SU-DHL-6 (cell line): ENCODE measurements at regions not wholly inside any gene's neighbourhood (a gene's known extent, or its start where the extent isn't known, plus 50 kb on each side); places are given as distances from the start of the nearest gene placed in this dataset.

ENCODE experiments used
- H2AFZ ChIP-seq: fragments of 200-600 bp; sonication (generic); 2 replicates; pipeline ENCODE4 v1.6.1; 2014; ENCODE audit warnings: low read depth, mild to moderate bottlenecking, moderate library complexity, mixed read lengths, antibody characterized with exemption, low read length; ENCODE audit not compliant: severe bottlenecking
- H3F3A ChIP-seq: fragments of 200-600 bp; shearing (Covaris generic); 2 replicates; pipeline ENCODE4 v1.6.0; 2016; ENCODE audit warnings: antibody characterized with exemption, mild to moderate bottlenecking; ENCODE audit not compliant: insufficient read depth
- H3K27ac ChIP-seq: fragments of 200-600 bp; sonication (generic); 2 replicates; pipeline ENCODE4 v1.5.1; 2016; ENCODE audit warnings: low read depth, mild to moderate bottlenecking, low read length, moderate library complexity, mixed read lengths
- H3K27me3 ChIP-seq: fragments of 200-600 bp; sonication (generic), shearing (Covaris generic); 2 replicates; pipeline ENCODE4 v1.6.0; 2014; ENCODE audit warnings: mild to moderate bottlenecking, low read length
- H3K36me3 ChIP-seq: fragments of 200-600 bp; sonication (generic); 2 replicates; pipeline ENCODE4 v1.6.1; 2014; ENCODE audit warnings: mild to moderate bottlenecking, low read length, mixed read lengths
- H3K4me2 ChIP-seq: fragments of 300-600, 200-600 bp; shearing (Covaris generic), sonication (generic); 2 replicates; pipeline ENCODE4 v1.6.0; 2014; ENCODE audit warnings: low read length, low read depth, mild to moderate bottlenecking; ENCODE audit not compliant: poor library complexity, severe bottlenecking
- H3K4me3 ChIP-seq: fragments of 200-600 bp; sonication (generic); 2 replicates; pipeline ENCODE4 v1.5.1; 2014; ENCODE audit warnings: antibody characterized with exemption, low read length, mild to moderate bottlenecking, mixed read lengths; ENCODE audit not compliant: insufficient read depth, poor library complexity, severe bottlenecking
- H3K79me2 ChIP-seq: fragments of 200-600 bp; sonication (generic); 2 replicates; pipeline ENCODE4 v1.6.1; 2014; ENCODE audit warnings: mild to moderate bottlenecking, low read length, moderate library complexity; ENCODE audit not compliant: insufficient read depth
- H3K9ac ChIP-seq: fragments of 200-600 bp; sonication (generic); 2 replicates; pipeline ENCODE4 v1.7.0; 2014; ENCODE audit warnings: mild to moderate bottlenecking, low read length
- H3K9me2 ChIP-seq: fragments of 200-600 bp; sonication (generic); replicated peaks from 2 replicates; pipeline ENCODE4 v1.6.1; 2014; ENCODE audit warnings: low read length; ENCODE audit not compliant: insufficient read depth
- H3K9me3 ChIP-seq: fragments of 200-600 bp; sonication (generic); 2 replicates; pipeline ENCODE4 v1.6.1; 2014; ENCODE audit warnings: low read length, mixed read lengths; ENCODE audit not compliant: insufficient read depth
- H4K20me1 ChIP-seq: fragments of 200-600 bp; sonication (generic); 2 replicates; pipeline ENCODE4 v1.6.1; 2014; ENCODE audit warnings: low read depth, mild to moderate bottlenecking, antibody characterized with exemption, low read length, moderate library complexity, mixed read lengths
- EZH2phosphoT487 ChIP-seq: fragments of 200-600 bp; sonication (generic), shearing (Covaris generic); conservative IDR thresholded peaks from 2 replicates; pipeline ENCODE4 v1.6.1; 2018; ENCODE audit warnings: mild to moderate bottlenecking, antibody characterized with exemption, low read length, moderate library complexity, mixed read lengths
- TF ChIP-seq, protein P1 (sequence below): fragments of 200-600 bp; sonication (generic); IDR thresholded peaks from one replicate; pipeline ENCODE4 v1.5.1; 2017; ENCODE audit warnings: antibody characterized with exemption, mild to moderate bottlenecking, low read length, moderate library complexity; ENCODE audit not compliant: insufficient read depth, poor library complexity, severe bottlenecking

DNA sequence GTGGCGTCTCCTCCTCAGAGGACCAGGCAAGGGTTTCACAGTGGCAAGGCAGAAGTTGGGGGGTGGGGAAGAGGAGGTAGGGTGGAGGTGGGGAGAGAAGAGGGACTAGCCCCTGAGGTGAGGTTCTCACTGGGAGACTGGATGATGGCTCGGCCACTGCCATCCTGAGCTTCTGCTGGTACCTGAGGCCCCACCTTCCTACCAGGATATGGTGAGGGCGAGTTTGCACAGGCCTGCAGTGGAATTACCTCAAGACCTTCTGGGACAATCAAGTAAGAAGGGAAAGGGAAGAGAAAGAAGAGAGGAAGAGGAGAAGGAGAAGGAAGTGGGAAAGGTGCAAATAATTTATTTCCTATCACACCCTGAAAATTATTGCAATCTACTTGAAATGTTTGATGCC lies 111.8 kb upstream of the GDF10 start:
- TF ChIP-seq EZH2phosphoT487 = no peak
- TF ChIP-seq, protein P1, sequence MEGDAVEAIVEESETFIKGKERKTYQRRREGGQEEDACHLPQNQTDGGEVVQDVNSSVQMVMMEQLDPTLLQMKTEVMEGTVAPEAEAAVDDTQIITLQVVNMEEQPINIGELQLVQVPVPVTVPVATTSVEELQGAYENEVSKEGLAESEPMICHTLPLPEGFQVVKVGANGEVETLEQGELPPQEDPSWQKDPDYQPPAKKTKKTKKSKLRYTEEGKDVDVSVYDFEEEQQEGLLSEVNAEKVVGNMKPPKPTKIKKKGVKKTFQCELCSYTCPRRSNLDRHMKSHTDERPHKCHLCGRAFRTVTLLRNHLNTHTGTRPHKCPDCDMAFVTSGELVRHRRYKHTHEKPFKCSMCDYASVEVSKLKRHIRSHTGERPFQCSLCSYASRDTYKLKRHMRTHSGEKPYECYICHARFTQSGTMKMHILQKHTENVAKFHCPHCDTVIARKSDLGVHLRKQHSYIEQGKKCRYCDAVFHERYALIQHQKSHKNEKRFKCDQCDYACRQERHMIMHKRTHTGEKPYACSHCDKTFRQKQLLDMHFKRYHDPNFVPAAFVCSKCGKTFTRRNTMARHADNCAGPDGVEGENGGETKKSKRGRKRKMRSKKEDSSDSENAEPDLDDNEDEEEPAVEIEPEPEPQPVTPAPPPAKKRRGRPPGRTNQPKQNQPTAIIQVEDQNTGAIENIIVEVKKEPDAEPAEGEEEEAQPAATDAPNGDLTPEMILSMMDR = no peak
- Histone ChIP-seq H3K9ac (no peak overlapping the region), H3K9me3 (no peaks in the 10 kb centered on the region), H3K9me2 (no peaks in the 10 kb centered on the region), H2AFZ (no peak overlapping the region), H3K4me2 (no peak overlapping the region), H4K20me1 (no peaks in the 10 kb centered on the region), H3K79me2 (no peaks in the 10 kb centered on the region), H3F3A (no peaks in the 10 kb centered on the region), H3K27ac (no peak overlapping the region), H3K4me3 (no peak overlapping the region), H3K36me3 (no peaks in the 10 kb centered on the region), H3K27me3 (no peaks in the 10 kb centered on the region)

DNA sequence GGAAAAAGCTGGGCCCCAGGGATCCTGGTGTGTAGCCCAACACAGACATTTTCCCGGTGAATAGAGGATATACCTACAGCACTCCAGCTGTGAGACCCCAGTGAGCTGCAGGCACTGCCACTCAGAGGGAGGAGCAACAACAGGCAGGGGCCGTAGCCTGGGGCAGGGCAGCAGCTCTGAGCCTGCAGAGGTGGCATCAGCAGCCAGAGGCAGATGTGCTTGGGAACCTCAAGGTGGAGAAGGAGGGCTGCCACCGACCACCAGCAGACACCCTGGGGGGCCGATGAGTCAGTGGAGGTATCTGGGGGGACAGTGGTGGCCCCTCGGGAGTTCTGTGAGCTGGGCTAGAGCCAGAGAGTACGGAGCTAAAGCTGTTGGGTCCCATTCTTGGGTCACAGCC lies 110.2 kb upstream of the GDF10 start:
- no peak overlapping the region for H2AFZ ChIP-seq
- H3K9ac ChIP-seq = no peak overlapping the region
- TF ChIP-seq, protein P1 = no peak
- no peak for TF ChIP-seq EZH2phosphoT487
- H3K27ac ChIP-seq = no peak overlapping the region
- H3K4me3 ChIP-seq = no peak overlapping the region
- no peak overlapping the region for H3K4me2 ChIP-seq
- H3K9me2 ChIP-seq = no peaks in the 10 kb centered on the region
- no peaks in the 10 kb centered on the region for H3K27me3 ChIP-seq
- H3K79me2 ChIP-seq = no peaks in the 10 kb centered on the region
- H3K36me3 ChIP-seq = no peaks in the 10 kb centered on the region
- H4K20me1 ChIP-seq = no peaks in the 10 kb centered on the region
- no peaks in the 10 kb centered on the region for H3F3A ChIP-seq
- no peaks in the 10 kb centered on the region for H3K9me3 ChIP-seq

DNA sequence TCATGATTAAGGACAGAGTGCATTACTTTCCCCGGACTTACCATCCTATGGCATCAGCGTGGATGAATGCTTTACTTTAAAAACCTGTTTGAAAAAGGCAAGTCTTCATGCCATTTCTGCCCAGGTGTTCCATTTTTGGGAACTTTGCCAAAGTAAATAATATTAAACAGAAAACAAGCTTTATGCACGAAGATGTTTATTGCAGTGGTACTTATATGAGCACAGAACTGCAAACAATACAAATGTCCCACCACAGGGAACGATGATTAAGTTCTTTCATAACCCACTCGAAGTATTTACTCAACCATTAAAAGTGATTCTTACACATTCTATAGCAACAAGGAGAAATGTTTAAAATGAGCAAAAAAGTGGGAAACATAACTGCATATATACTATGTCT lies 109.7 kb upstream of the GDF10 start:
- H3K79me2 ChIP-seq = no peaks in the 10 kb centered on the region
- no peaks in the 10 kb centered on the region for H3K9me3 ChIP-seq
- no peaks in the 10 kb centered on the region for H3K27me3 ChIP-seq
- H3K9ac ChIP-seq = no peak overlapping the region
- H3F3A ChIP-seq = no peaks in the 10 kb centered on the region
- no peaks in the 10 kb centered on the region for H3K36me3 ChIP-seq
- H3K4me3 ChIP-seq = no peak overlapping the region
- TF ChIP-seq, protein P1 = no peak
- TF ChIP-seq EZH2phosphoT487 = no peak
- no peak overlapping the region for H2AFZ ChIP-seq
- H3K27ac ChIP-seq = no peak overlapping the region
- no peak overlapping the region for H3K4me2 ChIP-seq
- no peaks in the 10 kb centered on the region for H3K9me2 ChIP-seq
- no peaks in the 10 kb centered on the region for H4K20me1 ChIP-seq
